ENCODE measurements at regions not wholly inside any gene's neighbourhood (a gene's known extent, or its start where the extent isn't known, plus 50 kb on each side); places are given as distances from the start of the nearest gene placed in this dataset.

DNA sequence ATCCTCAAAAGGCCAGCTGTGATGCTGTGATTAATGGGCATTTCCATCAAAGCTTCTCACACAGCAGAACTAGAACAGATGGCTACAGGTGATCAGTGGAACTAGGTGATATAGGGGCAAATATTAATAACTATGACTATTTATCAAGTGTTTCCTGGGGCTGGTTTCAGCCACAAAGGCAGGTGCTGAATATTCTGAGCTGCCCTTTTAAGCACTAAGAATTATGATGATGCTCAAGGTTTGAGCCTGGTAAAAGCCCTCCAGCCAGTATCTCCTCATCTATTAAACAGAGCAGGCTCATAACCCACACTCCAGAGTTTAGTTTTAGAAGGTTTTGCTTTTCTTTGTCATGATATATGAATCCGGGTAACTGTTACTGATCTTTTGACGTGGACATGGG, 129.5 kb upstream of the ACP3 start:
- no peak for DNase-seq (ENCODE audit: low read depth, low spot score)

DNA sequence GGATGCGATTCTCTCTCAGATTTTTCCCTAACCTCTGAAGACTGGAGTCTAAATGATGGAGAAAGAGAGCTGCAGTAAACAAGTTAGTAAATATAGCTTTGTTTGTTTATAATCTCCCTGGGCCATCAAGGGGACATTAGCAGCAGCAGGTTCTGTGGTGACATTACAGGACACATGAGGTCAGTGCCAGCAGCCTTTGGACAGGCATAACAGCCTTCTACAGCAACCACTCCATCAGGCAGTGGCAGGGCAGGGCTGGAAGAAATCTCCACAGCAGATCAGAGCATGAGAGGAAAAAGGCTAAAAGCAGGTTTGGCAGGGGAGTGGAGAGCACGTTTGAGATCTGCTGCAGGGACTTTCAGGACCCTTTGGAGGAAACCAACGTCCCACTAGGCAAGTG, 127.6 kb upstream of the ACP3 start:
- DNase-seq (ENCODE audit: low read depth, low spot score), result no peak

DNA sequence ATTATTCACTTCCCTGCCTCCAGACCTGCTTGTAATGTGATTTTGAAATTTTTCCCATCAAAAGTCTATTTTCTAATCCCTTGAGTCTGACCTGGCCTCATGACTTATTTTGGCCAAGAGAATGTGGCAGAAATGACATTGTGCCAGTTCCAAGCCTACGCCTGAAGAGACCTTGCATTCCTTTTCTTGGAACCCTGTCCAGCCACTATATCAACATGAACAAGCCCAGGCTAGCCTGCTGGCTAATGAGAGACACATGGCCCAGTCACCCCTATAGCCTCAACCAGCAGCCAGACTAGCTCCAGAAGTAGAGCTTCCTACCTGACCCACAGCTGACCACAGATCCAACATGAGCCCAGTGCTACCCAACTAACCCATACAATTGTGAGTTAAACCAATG, 121.1 kb upstream of the ACP3 start:
- no peak for DNase-seq (ENCODE audit: low read depth, low spot score)

DNA sequence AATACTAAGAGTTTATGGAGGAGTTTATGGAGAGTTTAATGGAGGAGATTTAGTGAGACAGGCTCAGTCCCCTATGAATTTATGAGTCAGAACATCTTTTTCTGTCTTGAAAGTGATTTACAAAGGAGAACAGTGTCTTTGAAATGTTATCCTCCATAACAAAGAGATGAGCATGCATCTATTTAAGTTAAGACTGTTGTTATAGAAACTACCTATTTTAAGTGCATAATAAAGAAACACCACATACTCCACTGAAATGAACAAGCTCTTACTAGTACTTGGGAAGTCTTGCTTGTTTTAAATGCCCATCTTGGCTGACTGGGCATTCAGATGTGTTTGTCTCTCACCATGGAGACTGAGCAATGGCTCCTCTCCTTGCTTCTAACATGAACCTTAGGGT, 118.7 kb upstream of the ACP3 start:
- no peak for DNase-seq (ENCODE audit: low read depth, low spot score)

DNA sequence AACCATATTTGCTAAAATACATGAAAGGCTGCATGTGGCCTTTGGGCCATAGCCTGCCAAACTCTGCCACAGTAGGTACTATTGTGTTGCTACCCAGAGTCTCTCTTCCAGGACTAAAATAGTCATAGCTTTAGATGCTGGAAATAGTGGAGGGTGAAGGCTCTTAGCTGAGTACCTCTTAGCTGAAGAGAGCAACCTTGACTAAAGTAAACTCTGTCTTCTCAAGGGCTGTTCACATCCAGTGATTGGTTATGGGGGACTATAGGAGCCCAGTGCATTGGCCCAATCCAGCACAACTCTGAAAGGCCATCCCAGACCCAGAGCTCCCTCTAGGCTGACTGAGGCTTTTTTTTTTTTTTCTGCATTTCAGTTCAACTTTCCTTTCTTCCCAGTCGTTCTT, 117.8 kb upstream of the ACP3 start:
- DNase-seq (ENCODE audit: low read depth, low spot score), result no peak

DNA sequence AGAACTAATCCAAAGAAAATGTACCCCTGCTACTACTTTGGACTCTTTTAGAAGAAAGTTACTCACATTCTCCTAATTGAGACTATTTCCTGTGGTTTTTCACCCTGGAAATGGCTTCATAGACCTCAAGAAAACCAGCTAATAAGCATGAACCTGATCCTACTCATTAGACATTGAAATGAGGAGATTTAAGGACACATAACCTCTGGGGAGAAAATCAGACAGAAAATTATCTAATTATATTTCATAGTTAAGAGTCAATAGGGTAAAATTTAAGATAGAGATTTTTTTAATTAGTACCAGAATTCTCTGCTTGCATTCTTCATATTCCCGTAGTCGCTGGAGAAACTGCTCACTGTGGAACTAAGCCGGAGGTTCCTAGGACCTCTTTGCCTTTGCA, 114.6 kb upstream of the ACP3 start:
- no peak for DNase-seq (ENCODE audit: low read depth, low spot score)

DNA sequence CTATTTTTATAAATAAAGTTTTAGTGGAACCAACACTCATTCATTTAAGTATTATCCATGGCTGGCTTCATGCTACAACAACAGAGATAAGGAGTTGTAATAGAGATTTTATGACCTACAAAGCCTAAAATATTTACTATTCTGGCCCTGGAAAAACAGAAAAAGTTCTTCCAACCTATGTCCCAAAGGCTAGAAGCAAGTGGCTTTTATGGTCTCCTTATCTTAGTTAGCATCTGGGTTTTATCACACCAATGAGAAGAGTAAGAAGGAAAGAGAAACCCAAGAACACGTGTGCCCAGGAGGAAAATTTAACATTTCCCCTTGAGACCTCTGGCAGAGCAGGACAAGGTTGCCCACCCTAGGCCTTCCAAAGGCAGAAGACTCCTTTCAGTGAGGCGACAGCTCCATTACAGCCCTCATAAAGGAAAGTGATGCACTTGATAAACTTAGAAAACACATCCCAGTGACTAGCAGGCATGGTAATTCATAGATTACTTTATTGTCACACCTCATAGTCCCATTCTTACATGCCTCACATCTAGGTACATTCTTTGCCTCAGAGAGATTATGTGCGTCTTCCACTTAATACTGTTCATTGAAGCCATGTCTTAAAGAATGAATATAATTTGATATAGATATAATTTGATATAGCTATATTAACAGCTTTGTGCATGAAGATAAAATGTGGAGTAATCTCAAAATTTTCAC, 113.2 kb upstream of the ACP3 start:
- no peak for DNase-seq (ENCODE audit: low read depth, low spot score)

DNA sequence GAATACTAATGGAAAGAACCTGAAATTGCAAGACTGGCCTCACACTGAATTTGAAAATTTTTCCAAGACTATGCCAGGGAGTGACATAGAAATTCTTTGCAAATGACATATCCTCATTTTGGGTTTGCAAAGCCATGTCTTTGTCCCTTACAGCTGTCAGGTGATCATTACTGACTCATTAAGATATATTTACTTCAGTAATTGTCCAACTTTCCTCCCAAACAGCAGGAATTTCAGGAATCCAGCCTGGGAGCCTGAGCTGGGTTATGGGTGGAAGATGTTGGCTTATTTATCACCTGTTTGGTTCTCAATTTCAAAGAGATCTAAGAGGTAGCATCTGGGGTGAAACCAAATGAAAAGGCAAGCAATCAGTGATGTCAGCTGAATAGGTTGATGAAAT, 111.6 kb upstream of the ACP3 start:
- no peak for DNase-seq (ENCODE audit: low read depth, low spot score)

DNA sequence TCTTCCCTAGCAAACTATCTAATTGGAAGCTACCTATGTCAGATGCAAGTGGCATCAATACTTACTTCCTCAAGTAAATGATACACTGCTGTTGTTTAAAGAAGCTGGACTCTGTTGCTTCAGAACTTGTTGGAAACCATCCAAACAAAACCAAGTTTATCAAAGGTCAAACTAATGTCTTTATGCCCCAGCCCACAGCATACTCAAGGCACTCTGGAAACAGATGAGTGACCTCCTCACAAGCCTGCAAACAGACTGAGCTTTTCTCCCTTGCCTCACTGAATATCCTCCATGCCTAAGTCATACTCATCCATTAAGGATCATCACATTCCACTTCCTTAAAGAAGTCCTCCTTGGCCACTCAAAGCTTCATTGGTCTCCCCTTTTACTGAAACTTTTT, 107.4 kb upstream of the ACP3 start:
- DNase-seq (ENCODE audit: low read depth, low spot score), result no peak

DNA sequence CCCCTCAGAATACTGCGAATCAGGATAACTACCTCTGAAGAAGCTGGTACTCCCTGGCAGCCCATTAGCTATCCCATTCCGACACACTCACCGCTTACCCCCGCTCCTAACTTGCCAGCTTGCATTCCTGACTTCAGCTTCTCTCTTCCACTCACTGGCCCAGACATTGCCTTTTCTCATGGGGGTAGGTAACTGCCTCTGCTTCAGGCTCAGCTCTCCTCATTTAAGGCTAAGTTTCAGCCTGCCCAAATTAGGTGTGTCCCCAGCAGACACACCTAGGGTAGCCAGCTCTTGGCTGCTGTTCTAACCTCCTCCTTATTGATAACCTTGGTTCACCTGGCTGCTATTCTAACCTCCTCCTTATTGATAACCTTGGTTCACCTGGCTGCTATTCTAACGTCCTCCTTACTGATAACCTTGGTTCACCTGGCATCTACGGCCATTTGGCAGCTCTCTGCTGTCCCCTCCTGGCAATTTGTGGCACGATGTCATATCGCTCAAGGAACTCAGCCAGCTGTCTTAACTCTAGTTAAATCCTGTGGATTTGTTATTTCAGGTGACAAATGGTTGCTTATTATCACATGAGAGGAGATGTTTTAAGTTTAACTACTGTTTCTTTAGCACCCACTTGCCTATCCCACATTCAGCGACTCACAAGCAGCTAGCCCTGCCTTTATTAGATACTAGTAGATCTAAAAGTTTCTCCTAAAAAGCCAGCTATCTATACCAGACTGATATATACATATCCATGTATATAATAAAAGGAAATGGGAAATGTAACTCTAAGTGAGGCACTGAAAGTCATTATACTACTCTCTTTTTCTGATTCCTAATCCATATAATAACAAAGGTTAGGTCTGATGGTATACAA, 106.5 kb upstream of the ACP3 start:
- DNase-seq (ENCODE audit: low read depth, low spot score), result no peak

DNA sequence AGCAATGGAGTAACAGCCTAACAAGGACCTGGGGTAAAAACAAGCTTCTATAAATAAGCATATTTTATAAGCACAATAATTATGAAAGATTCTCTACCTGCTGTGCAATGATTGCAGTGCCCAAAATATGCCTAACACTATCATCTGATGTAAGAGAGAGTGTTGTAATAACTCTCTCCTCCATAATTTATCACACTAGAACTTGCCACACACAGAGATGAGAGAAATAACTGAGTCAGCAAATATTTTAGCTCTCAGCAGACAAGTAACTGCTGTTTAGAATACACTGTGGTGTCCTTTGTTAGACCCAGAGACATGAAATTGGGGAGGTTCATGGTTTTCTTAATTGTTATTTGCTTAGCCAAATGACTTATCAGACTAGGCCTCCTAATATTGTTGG, 105.3 kb upstream of the ACP3 start:
- DNase-seq (ENCODE audit: low read depth, low spot score), result no peak

DNA sequence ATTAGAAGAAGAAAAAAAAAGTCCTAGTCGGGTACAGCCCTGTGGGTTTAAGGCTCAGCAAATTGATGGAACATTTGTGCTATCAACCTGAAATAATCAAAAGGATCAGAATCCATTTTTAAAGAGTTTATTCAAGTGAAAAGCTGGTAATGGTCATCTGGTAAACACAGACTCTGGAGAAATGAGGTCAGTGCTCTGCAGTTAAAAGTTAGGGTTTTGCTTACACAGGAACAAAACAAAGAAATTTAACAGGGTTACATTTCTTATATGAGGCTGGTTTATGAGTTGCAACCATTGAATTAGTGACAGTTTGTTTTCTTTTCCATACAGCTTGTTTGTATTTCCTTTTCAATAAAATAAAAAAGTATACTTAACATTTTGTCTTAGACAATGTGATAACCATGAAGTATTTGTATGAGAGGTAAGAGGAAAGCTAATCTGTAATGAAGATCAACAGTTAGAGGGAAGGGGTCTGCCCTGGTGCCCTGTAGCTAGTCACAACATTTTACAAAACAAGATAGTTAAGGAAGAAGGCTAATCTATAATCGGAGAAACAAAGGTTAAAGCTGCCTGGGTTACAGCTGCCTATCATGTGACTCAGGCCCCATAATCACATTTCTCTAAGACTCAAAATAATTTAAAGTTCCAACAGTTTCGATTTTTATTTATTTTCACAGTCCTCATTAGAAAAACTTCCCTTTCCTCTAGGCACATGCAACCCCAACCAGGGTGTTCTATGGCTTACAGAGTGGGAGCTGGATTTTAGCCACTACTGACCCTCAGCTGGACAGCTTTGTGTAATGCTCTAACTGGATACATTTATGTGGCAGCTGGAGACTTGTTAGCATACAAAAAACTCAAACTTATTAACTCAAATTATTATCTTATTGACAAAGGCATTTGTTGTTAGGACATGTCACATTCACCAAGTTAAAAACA, 98.1 kb upstream of the ACP3 start:
- no peak for DNase-seq (ENCODE audit: low read depth, low spot score)

DNA sequence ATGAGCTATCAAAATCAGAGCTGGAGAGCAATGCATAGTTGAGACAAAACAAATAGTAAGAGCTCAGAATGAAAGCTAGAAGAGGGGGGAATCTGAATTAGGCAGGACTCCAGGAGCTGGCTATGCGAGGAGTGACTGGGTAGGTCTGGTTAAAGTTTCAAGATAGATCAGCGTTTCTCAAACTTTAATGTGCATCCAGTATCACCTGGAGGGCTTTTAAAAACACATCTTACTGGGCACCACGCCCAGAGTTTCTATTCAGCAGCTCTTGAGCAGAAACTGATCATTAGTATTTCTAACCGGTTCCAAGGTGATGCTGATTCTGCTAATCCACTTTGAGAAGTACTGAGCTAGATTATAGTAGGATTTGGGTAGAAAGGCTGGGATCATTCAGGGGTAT, 96.2 kb upstream of the ACP3 start:
- no peak for DNase-seq (ENCODE audit: low read depth, low spot score)

DNA sequence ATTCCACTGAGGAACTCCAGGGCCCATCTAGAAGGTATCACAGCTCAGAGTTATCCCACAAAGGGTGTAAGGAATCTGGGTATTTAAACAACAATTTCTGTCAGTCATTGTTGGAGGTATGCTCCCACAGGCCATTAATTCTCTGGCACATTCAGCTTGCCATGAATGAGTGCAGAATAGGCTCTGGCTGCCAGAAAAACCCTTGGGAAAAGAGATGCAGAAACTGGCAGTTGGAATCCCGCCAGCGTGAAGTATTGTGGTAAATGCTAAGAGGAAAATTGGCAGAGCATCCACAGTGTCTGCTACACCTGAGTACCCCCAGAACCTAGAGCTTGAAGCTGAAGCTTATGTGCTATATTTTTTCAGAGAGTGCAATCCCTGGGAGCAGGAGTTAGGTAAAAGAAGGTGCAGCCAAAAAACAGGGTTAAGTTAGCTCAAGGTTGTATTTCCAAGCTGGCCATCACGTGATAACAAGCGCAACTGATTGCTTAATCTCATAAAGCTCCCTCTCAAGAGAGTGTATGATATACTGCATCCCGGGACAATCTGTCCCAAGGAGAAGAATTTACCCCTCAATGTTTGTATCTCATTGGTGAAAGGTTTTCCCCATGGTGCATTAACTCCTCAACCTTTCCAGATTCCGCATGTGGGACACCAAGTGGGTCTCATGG, 94.2 kb upstream of the ACP3 start:
- no peak for DNase-seq (ENCODE audit: low read depth, low spot score)

DNA sequence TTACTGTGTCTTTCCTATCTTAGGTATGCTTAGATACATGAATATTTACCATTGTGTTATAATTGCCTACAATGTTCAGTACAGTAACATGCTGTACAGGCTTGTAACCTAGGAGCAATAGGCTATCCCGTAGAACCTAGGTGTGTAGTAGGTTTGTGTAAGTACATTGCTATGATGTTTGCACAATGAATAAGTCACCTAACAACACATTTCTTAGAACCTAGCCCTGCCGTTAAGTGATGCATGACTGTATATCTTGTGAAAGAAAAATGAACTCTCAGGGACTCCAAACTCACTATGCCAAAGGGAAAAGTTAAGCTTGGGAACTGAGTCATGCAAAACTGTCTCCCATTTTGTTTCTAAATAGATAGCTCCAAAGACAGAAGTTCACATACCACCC, 91.5 kb upstream of the ACP3 start:
- no peak for DNase-seq (ENCODE audit: low read depth, low spot score)

DNA sequence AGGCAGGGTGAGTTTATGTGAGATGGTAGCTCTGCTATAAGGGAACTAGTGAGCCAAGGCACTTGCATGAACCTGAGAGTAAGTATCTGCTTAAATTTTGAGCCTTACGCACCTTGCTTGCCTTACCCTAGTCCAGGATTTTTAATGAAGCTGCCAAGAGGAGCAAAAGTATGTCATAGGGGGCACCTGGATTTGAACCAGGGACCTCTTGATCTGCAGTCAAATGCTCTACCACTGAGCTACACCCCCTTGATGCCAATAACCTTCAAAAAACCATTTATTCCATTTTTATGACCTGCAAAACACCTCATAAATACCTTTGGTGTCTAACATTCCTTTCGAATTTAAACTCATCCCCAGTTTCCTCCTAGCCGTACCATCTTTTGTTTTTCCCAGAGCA, 88.3 kb upstream of the ACP3 start:
- DNase-seq (ENCODE audit: low read depth, low spot score), result no peak

DNA sequence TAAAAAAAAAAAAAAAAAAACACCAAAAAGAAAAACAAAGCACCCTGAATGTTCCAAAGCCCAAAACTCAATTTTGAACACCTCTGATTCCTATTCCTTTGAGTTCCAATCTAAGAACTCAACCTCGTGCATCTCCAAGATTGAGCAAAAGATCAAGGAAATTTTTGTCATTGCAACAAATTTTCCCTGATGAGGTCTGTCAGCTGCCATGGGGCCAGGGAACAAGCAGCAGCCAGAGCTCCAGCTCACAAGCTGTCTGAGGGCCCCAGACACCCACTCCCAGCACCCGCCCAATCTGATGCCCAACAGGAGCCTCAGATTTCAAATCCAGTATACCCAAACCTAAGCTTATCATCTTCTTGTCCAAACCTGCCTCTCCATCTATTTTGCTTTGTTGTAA, 87.6 kb upstream of the ACP3 start:
- no peak for DNase-seq (ENCODE audit: low read depth, low spot score)

DNA sequence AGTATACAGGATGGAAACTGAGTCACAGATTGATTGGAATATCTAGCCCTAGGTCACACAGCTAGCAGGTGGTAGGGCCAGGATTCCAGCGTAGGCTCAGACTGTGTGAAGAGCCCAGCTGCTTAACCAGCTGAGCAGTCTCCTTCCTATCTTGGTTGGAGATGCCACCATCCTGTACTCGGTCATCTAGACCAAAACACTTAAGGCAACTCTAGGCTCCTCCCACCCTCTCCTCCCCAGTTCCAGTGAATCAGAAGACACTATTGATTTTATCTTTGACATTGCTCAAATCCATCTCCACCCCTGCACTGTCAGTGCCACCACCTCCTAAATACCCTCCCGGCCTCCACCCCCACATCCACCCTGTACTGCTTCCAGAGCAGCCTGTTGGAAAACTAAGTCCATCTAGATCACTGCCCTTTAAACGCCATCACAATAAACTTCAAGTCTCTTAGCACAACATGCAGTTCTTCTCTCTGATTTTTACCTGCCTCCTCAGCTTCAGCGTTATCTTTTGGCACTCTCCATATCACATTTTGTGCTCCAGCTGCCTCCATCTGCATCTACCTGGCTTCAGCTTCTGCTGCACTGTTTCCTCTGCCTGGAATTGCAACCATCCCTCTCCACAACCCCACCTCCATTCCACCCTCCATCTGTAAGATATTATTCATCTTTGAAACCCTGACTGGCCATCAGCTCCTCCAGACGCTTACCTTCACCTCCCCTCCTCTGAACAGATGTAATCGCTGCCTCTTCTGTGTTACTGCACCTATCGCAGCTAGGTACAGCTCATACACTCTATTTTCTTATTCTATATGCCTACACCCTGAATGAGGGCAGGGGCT, 86.8 kb upstream of the ACP3 start:
- DNase-seq (ENCODE audit: low read depth, low spot score), result no peak

DNA sequence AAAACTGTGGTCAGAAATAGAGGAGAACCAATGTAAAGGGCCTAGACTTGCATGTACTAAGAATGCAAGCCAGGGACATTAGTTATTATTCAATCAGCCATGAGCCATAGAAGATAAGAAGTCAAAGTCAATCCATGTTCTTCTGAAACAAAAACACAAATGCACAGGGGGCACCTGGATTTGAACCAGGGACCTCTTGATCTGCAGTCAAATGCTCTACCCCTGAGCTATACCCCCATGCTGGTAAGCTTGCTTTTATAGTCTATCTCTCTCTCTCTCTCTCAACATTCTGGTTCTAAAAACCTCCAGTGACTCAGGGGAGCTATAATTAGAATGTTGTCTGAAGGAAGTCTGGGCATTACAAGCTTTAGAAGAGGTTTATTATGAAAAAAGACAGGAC, 85.6 kb upstream of the ACP3 start:
- DNase-seq (ENCODE audit: low read depth, low spot score), result peak; percentile 7

DNA sequence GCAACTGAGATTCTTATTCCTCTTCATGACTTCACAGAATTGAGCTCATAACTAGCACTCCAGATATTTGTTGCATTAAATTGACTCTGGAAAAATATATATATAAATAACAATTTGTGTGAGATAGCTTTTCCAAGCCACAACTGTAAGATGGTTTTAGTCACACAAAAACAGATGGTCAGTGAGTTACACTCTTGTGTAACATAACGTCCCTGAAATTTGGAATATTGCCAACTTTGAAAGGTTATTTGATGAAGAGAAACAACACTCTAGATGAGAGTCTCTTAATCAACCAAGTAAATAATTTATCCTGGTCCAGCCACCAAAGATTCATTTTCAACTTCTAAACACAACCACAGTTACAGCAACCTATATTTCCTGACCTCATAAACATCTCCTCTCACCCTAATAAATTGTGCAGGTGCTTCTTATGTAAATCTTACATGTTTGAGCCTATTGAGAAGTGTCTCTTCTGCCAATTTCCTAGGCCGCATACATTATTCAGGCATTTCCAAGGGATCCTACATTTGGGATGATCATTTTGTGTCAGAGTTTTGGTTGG, 84.9 kb upstream of the ACP3 start:
- DNase-seq (ENCODE audit: low read depth, low spot score), result no peak

Data from smooth muscle cell of the brain vasculature (primary cell).